Stimulated activated effector memory CD8-positive, alpha-beta T cell treated with anti-CD3 and anti-CD28 coated beads, Interleukin-12 subunit alpha, Interleukin-12 subunit beta, amount 100 ng/mL, for 72 hours (primary cell): ENCODE measurements at regions not wholly inside any gene's neighbourhood (a gene's known extent, or its start where the extent isn't known, plus 50 kb on each side); places are given as distances from the start of the nearest gene placed in this dataset.

Experiments
- ATAC-seq: fragments of 150-1000 bp; cut with Tn5 transposase; 2 replicates; pipeline ENCODE4 v1.10.0; 2021
- DNase-seq, 2 donors: peaks; one replicate each; pipeline ENCODE4 v3.0.0; 2021 to 2022; ENCODE audit warnings: low spot score in 2 of 2
- H3K27ac Mint-ChIP-seq: one replicate; pipeline ENCODE4 v1.8.0; 2022; ENCODE audit warnings: mild to moderate bottlenecking, mixed read lengths
- H3K36me3 Mint-ChIP-seq: one replicate; pipeline ENCODE4 v1.8.0; 2022; ENCODE audit warnings: mild to moderate bottlenecking, mixed read lengths
- H3K4me1 Mint-ChIP-seq: one replicate; pipeline ENCODE4 v1.8.0; 2022; ENCODE audit warnings: mixed read lengths
- H3K4me3 Mint-ChIP-seq: one replicate; pipeline ENCODE4 v1.8.0; 2022; ENCODE audit warnings: mild to moderate bottlenecking, mixed read lengths
- H3K9me3 Mint-ChIP-seq: one replicate; pipeline ENCODE4 v1.8.0; 2022; ENCODE audit warnings: mixed read lengths

DNA sequence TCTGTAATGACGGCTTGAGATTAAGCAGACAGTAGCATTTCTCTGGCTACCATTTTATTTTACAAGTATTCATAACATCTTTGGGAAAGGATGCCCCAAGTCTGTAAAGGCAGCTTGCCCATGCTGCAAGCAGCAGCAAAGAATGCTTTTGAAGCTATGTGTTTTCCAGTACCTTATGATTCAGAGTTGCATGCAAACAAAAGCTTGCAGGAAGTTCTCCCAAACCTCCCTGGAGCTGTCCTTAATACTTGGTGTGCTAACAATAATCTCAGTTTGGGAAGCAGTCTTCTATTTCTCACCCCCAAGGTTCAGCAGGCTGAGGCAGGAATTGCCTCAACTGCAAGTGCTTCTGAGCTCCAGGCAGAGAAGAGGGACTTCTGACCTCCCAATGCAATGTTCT lies 60.8 kb downstream of the CCNA1 start:
- Mint-ChIP-seq H3K27ac (no peak overlapping the region), H3K36me3 (no peaks in the 10 kb centered on the region), H3K4me3 (no peak overlapping the region), H3K4me1 (no peaks in the 10 kb centered on the region), H3K9me3 (peaks cover 4% of the 10 kb centered on the region)
- DNase-seq, result no peak
- no peak for ATAC-seq

DNA sequence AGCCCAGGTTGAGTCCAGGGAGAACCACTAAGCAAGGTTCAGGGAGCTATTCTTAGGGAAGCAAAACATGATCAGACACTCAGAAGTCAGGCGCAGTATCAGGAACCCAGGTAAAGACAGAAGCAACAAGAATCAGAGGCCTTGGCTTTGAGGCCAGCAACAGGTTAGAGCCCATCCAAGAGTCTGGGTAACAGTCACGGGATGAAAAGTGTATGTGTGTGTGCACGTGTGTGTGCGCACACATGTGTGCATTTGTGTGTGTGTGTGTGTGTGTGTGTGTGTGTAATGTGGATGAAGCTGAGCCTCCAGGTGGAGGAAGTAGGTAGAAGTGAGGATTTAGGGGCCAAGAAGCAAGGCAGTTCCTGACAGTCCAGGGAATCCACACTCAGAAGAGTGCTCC lies 63.1 kb downstream of the CCNA1 start:
- H3K4me1 Mint-ChIP-seq, result no peaks in the 10 kb centered on the region
- H3K4me3 Mint-ChIP-seq, result no peak overlapping the region
- peaks cover 3% of the 10 kb centered on the region for H3K9me3 Mint-ChIP-seq
- H3K36me3 Mint-ChIP-seq, result no peaks in the 10 kb centered on the region
- H3K27ac Mint-ChIP-seq, result no peak overlapping the region
- ATAC-seq (no peak), DNase-seq (no peak)

DNA sequence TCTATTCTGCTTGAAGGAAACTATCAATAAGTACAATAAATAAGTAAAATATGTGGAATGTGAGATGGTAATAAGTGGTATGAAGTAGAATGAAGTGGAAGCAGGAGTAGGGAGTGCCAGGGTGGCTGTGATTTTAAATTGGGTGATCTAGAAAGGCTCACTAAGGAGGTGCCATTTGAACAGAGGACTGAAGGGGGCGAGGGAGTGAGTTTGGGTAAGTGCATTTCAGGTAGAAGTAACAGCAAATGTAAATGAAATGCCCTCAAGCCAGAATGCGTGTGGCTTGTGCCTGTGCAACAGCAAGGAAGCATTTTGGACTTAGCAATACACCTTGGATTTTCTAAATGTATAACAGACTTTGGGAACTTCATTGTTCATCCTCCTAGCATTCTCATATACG lies 77.1 kb downstream of the CCNA1 start:
- Mint-ChIP-seq H3K36me3 (no peaks in the 10 kb centered on the region), H3K27ac (no peak overlapping the region), H3K4me3 (no peak overlapping the region), H3K9me3 (peaks cover 14% of the 10 kb centered on the region), H3K4me1 (no peaks in the 10 kb centered on the region)
- ATAC-seq (no peak), DNase-seq (no peak)

DNA sequence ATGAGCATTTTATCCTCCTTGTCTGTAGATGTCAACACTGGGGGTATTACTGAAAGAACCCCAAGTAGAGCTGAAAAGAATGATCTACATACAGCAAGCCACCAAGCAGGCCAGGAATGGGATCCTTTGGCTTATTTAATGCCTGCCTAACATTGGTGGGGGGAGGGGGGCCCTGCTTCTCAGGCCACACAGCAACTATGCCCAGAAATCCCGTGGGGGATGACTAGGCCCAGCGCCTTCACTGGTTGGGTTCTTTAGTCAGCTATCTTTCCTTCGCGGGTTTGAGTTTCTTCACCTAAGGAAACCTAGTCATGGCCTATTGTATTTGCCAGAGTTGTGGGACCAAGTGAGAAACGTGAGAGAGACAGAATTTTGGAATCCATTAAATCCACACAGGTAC lies 80.5 kb downstream of the CCNA1 start:
- Mint-ChIP-seq H3K27ac (no peak overlapping the region), H3K9me3 (peaks cover 8% of the 10 kb centered on the region), H3K4me3 (no peak overlapping the region), H3K4me1 (no peaks in the 10 kb centered on the region), H3K36me3 (no peaks in the 10 kb centered on the region)
- DNase-seq, result no peak
- no peak for ATAC-seq

DNA sequence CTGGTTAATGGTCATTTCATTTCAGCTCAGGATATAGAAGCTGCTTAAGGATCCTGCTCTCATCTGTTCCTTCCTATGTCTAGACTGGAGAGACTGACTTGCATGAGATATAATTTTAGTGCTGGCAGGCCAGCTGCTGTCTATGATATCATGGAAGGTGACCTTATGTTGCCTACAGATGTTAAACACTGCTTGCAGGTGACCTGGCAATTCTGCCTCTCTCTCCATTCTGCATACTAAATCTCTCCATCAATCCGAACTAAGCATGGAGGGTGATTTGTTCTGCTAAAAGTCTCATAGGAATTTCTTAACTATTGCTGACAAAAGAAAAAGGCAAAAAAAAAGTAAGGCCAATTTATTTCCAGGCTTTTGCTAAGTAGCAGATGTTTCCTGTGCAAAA lies 81.0 kb downstream of the CCNA1 start:
- H3K9me3 Mint-ChIP-seq, result peaks cover 8% of the 10 kb centered on the region
- H3K36me3 Mint-ChIP-seq, result no peaks in the 10 kb centered on the region
- ATAC-seq (no peak), DNase-seq (no peak)
- H3K4me1 Mint-ChIP-seq, result no peaks in the 10 kb centered on the region
- H3K27ac Mint-ChIP-seq, result no peak overlapping the region
- no peak overlapping the region for H3K4me3 Mint-ChIP-seq

DNA sequence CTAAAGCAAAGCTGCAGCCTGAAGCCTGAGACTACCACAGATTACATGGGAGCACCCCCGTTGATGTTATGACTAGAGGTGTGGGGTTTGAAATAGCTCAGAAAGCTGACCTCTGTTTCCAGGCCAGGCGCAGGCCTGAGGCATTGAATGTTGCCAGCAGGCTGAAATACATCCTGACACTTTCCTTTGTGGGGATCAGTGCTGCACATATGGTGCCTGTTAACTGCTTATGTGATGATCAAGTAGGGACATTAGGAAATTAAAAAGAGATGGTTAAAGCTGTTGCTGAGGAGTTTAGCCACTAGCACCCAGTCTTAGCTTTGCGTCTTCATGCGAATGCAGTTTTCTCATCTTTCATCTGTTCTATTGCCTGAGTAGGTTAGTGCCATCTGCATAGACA lies 83.2 kb downstream of the CCNA1 start:
- no peak overlapping the region for H3K27ac Mint-ChIP-seq
- ATAC-seq, result no peak
- no peak for DNase-seq
- H3K4me1 Mint-ChIP-seq, result no peaks in the 10 kb centered on the region
- H3K36me3 Mint-ChIP-seq, result no peaks in the 10 kb centered on the region
- H3K4me3 Mint-ChIP-seq, result no peak overlapping the region
- H3K9me3 Mint-ChIP-seq, result peaks cover 11% of the 10 kb centered on the region

DNA sequence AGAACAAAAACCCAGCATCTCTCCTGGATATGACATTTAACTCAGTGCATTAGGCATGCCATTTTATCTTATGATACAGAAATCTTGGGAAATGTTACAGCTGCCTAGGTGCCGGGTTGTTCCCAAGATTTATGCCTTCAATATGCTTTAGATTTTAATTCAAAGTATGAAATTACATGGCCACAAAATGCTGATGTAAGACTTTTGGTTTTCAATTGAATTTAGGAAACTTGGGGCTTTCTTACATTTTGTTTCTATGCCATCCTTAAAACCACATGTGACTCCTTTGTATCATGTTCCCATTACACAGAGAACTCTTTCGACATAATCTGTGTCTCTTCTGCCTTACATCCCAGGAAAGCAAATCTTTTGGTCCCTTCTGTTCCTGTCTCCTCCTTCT lies 83.9 kb downstream of the CCNA1 start:
- DNase-seq (no peak), ATAC-seq (no peak)
- Mint-ChIP-seq H3K4me1 (no peaks in the 10 kb centered on the region), H3K36me3 (no peaks in the 10 kb centered on the region), H3K9me3 (peaks cover 8% of the 10 kb centered on the region), H3K4me3 (no peak overlapping the region), H3K27ac (no peak overlapping the region)

DNA sequence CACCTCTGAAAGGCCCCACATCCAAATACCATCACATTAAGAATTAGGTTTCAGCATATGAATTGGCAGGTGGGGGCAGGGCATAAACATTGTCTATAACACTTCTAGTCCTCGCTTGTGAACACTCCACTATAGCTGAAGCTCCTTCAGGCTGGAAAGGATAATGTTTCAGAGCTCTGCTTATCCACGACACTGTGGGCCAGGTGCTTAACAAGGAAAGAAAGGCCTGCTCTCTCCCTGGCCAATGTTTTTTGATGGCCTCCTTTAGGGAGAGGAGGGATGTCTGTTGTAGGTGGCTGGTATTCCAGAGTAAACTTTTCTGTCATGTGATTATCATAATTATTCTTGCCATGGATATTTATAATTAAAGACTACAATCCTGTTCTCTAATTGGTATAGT lies 86.4 kb downstream of the CCNA1 start:
- Mint-ChIP-seq H3K27ac (no peak overlapping the region), H3K9me3 (peaks cover 8% of the 10 kb centered on the region), H3K36me3 (no peaks in the 10 kb centered on the region), H3K4me3 (no peak overlapping the region), H3K4me1 (no peaks in the 10 kb centered on the region)
- DNase-seq, result no peak
- ATAC-seq, result no peak

DNA sequence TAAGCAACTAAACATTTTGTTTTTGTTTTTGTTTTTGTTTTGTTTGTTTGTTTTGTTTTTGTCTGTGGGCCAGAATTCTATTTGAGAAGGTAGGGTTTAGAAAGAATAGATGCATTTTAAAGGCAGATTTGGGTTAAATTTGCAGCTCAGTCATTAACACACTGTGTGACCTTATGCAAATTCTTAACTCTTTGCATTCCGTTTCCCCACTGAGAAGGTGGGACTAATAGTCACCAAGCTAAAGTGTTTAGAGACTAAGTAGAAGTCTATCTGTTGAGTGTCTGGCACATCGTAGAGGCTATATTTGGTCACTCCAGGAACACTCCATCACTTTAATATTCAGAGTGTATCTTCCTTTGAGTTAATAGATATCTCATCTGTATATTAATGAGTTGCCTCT lies 87.1 kb downstream of the CCNA1 start:
- no peaks in the 10 kb centered on the region for H3K4me1 Mint-ChIP-seq
- H3K36me3 Mint-ChIP-seq, result no peaks in the 10 kb centered on the region
- ATAC-seq, result no peak
- DNase-seq, result no peak
- H3K27ac Mint-ChIP-seq, result no peak overlapping the region
- H3K9me3 Mint-ChIP-seq, result peaks cover 7% of the 10 kb centered on the region
- H3K4me3 Mint-ChIP-seq, result no peak overlapping the region

DNA sequence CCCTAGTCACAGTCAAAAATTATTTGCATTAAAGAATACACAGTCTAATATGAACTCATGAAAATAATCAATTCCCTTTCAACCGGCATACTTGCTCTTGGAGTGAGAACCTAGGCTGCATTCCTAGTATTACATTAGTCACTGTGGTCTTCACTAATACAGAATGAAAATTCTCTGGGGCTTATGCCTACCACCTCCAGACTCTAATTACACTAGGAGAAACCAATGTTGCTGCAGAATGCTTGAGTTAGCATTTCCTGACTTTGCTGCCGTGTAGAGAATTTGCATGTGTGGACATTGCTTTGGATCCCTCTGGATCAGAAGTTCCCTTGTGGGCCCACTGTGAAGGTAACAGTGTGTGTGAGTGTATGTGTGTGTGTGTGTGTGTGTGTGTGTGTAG lies 87.8 kb downstream of the CCNA1 start:
- Mint-ChIP-seq H3K4me3 (no peak overlapping the region), H3K36me3 (no peaks in the 10 kb centered on the region), H3K9me3 (peaks cover 5% of the 10 kb centered on the region), H3K27ac (no peak overlapping the region), H3K4me1 (no peaks in the 10 kb centered on the region)
- DNase-seq (no peak), ATAC-seq (no peak)

DNA sequence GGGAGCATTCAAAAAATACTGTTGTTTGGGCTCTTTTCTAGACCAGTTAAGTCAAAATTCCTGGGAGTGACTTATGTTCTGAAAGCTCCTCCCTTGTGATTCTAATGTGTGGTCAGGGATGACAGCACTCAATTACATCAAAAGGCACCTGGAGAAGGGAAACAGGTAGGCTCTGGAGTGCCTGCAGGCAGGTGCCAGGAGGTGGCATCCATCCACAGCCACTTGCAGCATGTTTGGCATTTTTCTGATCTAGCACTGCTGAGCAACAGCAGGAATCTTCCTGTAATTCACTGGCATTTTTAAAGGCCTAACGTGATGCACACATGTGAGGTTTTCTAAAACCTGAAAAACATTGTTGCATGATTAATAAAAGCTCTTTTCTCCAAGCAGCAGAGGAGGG lies 94.6 kb downstream of the CCNA1 start:
- Mint-ChIP-seq H3K27ac (no peak overlapping the region), H3K4me1 (no peaks in the 10 kb centered on the region), H3K4me3 (no peak overlapping the region), H3K36me3 (no peaks in the 10 kb centered on the region), H3K9me3 (peaks cover 4% of the 10 kb centered on the region)
- ATAC-seq (no peak), DNase-seq (no peak)

DNA sequence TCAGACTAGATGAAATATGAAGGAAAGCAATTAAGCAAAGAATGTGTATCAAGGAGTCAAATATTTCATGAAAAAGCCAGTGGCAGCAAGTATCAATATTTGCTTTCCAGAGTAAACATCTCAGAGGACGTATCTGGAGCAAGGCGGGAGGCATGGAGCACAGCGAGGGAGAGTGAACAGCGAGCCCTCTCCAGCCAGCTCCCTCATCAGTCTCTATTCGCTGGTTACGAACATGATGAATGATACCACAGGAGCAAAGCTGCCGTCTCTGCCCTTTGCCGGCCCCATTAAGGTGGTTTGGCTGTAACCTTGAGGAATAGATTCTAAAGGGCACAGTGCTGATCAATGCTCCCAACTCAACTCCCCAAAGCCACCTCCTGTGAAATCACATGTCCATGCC lies 95.8 kb downstream of the CCNA1 start:
- Mint-ChIP-seq H3K9me3 (peaks cover 4% of the 10 kb centered on the region), H3K4me3 (no peak overlapping the region), H3K27ac (no peak overlapping the region), H3K4me1 (no peaks in the 10 kb centered on the region), H3K36me3 (no peaks in the 10 kb centered on the region)
- ATAC-seq (no peak), DNase-seq (no peak)

DNA sequence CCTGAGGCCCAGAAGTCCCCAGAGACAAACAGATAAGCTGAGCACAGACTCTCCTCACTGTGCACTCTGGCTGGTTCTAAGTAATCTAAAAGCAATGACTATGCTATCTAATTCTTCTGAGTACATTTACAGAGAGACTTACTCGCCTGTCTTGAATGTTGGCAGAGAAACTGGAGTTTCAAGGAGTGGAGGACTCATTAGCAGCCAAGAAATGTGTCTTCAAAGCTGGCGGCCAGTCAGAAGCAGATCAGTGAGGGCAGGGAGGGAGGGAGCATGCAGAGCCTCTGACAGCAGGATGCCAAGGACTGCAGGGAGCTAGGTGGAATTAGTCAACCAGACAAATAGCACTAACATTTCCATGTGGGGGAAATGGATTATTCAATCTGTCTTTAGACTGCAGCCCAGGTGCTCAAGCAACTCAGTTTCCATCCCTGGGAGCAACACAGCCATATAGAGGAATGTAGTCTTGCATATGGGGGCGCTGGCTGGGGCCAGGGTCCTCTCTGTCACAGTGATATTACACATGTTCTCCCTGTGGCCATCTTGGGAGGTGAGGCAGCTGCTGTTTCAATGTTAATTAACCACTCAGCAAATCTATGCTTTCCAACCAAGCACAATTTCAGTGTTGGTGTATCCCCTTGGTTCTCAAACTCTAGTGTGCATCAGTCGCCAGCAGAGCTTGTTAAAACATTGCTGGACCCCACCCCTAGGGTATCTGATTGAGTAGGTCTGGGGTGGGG lies 97.9 kb downstream of the CCNA1 start:
- ATAC-seq (no peak), DNase-seq (no peak)
- Mint-ChIP-seq H3K27ac (no peak overlapping the region), H3K9me3 (peaks cover 7% of the 10 kb centered on the region), H3K4me3 (no peak overlapping the region), H3K4me1 (no peaks in the 10 kb centered on the region), H3K36me3 (no peaks in the 10 kb centered on the region)

DNA sequence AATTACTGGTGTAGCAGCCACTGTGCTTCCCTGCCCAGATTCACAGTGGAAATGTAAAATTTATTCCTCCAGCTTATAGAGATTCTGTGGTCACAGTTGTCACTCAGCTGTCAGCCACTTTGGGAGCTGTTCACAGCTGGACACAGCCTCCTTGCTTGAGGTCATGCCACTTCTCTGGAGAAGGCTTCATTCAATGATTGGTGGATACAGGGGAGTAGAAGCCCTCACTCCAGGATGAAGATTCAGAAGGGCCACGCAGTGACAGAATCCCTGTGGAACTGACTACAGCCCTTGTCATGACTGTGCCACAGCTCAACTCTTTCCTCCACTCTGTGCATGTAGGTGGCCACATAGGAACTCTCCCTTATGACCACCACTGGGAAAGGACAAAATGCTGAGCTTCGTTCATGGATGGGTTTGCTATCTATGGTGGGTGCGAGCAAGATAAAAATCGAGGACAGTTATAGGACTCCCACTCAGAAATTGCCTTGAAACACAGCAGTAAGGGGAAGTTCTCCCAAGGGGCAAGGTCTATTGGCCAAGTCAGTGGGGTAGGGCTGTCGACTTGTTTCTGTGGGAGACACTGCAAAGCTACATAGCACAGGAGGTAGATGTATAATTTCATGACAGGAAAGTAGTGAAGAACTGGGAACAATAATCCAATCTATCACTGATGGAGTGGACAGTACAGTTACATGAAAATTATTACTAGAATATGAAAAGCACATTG lies 98.7 kb downstream of the CCNA1 start:
- Mint-ChIP-seq H3K27ac (no peak overlapping the region), H3K4me3 (no peak overlapping the region), H3K9me3 (peaks cover 7% of the 10 kb centered on the region), H3K4me1 (no peaks in the 10 kb centered on the region), H3K36me3 (no peaks in the 10 kb centered on the region)
- ATAC-seq (peak; percentile 42), DNase-seq (no peak)

DNA sequence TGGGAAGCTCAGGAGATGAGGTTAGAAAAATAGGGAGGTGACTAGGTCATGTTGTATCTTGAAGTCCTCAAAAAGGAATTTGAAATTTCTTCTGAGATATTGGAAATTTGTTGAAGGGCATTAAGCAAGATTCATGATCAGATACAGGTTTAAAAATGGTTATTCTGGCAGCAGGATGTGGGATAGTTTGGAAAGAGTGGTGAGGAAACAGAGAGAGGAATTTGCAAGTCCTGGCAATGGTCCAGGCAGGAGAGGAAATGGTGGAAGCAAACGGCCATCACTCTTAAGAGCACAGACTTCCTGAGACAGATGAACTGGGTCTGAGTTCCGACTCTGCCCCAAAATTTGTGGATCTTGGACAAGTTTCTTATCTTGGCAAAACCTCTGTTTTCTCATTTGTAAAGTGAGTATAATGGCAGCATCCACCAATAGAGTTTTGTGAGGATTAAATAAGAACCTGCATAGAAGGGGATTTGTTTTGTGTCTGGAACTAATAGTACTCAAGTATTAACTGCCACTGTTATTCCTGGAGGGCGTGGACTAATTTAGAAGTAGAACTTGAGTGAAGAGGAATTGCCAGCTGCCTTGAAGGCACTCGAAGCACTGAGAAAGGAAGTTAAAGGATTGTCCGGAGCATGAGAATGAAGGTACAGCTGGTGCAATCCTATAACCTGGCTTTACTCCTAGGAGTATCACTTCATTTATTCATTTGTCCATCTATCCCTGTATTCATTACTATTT lies 99.6 kb downstream of the CCNA1 start:
- Mint-ChIP-seq H3K27ac (no peak overlapping the region), H3K9me3 (peaks cover 8% of the 10 kb centered on the region), H3K4me1 (no peaks in the 10 kb centered on the region), H3K4me3 (no peak overlapping the region), H3K36me3 (no peaks in the 10 kb centered on the region)
- ATAC-seq (no peak), DNase-seq (no peak)

DNA sequence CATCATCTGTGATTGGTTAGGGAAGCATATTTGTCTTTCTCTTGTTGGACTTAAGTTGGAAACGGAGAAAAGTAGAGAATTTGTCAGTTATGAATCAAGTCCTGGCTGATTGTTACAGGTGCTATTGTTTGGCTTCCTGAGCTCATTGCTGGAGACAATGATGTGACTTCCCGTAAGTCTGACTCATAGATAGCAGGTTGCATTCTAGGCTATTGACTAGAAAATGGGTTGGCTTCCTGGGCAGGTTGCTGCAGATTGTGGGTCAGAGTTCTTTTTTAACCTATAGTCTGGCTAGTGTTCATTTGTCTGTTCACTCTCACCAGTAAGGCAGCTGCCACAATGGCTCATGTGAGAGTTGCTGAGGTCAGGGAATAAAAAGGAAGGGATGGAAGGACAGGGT lies 101.5 kb downstream of the CCNA1 start:
- H3K9me3 Mint-ChIP-seq, result peaks cover 13% of the 10 kb centered on the region
- DNase-seq (no peak), ATAC-seq (no peak)
- no peaks in the 10 kb centered on the region for H3K4me1 Mint-ChIP-seq
- no peak overlapping the region for H3K27ac Mint-ChIP-seq
- no peak overlapping the region for H3K4me3 Mint-ChIP-seq
- no peaks in the 10 kb centered on the region for H3K36me3 Mint-ChIP-seq
